Cardiac muscle cell (in vitro differentiated cells and primary cell): ENCODE measurements at regions not wholly inside any gene's neighbourhood (a gene's known extent, or its start where the extent isn't known, plus 50 kb on each side); places are given as distances from the start of the nearest gene placed in this dataset.

Experiments
- DNase-seq, 2 donors: peaks; one replicate each; pipeline versions ENCODE4 v3.0.0 to v3.0.0-alpha.2; 2010 to 2017; ENCODE audit warnings: low read depth in 1 of 2, low spot score in 1 of 2
- H3K27ac ChIP-seq: fragments of 200-600 bp; sonication (generic); 2 replicates; pipeline ENCODE4 v1.5.1; 2016
- H3K27me3 ChIP-seq: fragments of 200-600 bp; sonication (generic); 2 replicates; pipeline ENCODE4 v1.6.0; 2016; ENCODE audit warnings: control low read depth
- H3K36me3 ChIP-seq: fragments of 200-600 bp; sonication (generic); 2 replicates; pipeline ENCODE4 v1.5.1; 2016; ENCODE audit warnings: control low read depth
- H3K4me1 ChIP-seq: fragments of 200-600 bp; sonication (generic); 2 replicates; pipeline ENCODE4 v1.8.1; 2017; ENCODE audit warnings: low read depth, mild to moderate bottlenecking, mixed run types
- H3K4me3 ChIP-seq: fragments of 200-600 bp; sonication (generic); 2 replicates; pipeline ENCODE4 v1.5.1; 2016; ENCODE audit warnings: mild to moderate bottlenecking
- H3K9me3 ChIP-seq: fragments of 200-600 bp; sonication (generic); 2 replicates; pipeline ENCODE4 v1.5.1; 2017; ENCODE audit warnings: low read depth, mild to moderate bottlenecking, control low read depth
- TF ChIP-seq, protein P1 (sequence below): IDR thresholded peaks from 2 replicates; pipeline ENCODE4 v1.5.1; 2012; ENCODE audit warnings: low read depth, mild to moderate bottlenecking, low read length

- Histone ChIP-seq H3K4me3 (no peak overlapping the region), H3K4me1 (peaks cover 30% of the 10 kb centered on the region), H3K27ac (peak overlapping the region; percentile 95), H3K27me3 (no peaks in the 10 kb centered on the region), H3K9me3 (no peaks in the 10 kb centered on the region), H3K36me3 (no peaks in the 10 kb centered on the region)
- DNase-seq = peak in 1 of 2 donors; percentile 56
- TF ChIP-seq, protein P1, sequence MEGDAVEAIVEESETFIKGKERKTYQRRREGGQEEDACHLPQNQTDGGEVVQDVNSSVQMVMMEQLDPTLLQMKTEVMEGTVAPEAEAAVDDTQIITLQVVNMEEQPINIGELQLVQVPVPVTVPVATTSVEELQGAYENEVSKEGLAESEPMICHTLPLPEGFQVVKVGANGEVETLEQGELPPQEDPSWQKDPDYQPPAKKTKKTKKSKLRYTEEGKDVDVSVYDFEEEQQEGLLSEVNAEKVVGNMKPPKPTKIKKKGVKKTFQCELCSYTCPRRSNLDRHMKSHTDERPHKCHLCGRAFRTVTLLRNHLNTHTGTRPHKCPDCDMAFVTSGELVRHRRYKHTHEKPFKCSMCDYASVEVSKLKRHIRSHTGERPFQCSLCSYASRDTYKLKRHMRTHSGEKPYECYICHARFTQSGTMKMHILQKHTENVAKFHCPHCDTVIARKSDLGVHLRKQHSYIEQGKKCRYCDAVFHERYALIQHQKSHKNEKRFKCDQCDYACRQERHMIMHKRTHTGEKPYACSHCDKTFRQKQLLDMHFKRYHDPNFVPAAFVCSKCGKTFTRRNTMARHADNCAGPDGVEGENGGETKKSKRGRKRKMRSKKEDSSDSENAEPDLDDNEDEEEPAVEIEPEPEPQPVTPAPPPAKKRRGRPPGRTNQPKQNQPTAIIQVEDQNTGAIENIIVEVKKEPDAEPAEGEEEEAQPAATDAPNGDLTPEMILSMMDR = no peak
Measured at GRCh38 chr11:133697603-133698180, 147.6 kb downstream of the SPATA19 start.

DNA sequence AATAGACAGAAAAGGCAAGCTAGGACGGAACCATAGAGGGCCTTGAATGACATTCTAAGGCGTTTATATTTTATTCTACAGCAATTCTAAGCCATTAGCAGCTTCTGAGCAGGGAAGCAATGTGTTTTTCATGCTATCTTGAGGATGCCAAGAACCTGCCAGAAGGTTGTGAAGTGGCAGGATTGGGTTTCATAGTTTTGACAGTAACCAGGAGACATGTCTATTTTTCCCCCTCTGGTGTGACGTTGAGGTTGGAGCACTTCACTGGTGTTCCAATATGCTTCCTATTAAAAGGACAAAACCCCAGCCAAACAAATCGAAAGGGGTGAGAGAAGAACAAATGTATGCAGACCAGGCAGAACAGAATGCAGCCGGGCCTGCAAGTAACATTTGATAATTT lies 148.2 kb downstream of the SPATA19 start:
- H3K4me1 ChIP-seq = peaks cover 33% of the 10 kb centered on the region
- H3K9me3 ChIP-seq = no peaks in the 10 kb centered on the region
- no peaks in the 10 kb centered on the region for H3K36me3 ChIP-seq
- no peaks in the 10 kb centered on the region for H3K27me3 ChIP-seq
- H3K4me3 ChIP-seq = no peak overlapping the region
- DNase-seq = peak in 1 of 2 donors; percentile 67
- H3K27ac ChIP-seq = peak overlapping the region; percentile 95
- TF ChIP-seq, protein P1 = no peak

DNA sequence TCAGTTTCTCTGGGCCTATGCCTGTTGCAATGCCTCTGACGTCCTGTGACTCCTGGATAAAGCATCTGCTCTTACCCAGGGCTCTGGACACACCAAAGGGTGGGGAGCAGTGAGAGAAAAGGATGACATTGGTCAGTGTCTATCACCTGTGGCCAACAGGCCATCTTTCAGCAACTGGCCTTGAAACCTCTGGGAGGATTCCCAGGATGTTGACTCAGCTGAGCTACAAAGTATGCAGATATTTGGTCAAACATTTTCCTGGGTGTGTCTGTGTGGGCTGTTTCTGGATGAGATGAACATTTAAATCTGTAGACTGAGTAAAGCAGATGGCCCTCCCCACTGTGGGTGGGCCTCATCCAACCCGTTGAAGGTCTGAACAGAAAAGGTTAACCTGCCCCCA lies 149.9 kb downstream of the SPATA19 start:
- Histone ChIP-seq H3K4me1 (peaks cover 33% of the 10 kb centered on the region), H3K9me3 (no peaks in the 10 kb centered on the region), H3K36me3 (no peaks in the 10 kb centered on the region), H3K27me3 (no peaks in the 10 kb centered on the region), H3K4me3 (no peak overlapping the region), H3K27ac (no peak overlapping the region)
- DNase-seq = no peak
- TF ChIP-seq, protein P1 = no peak

DNA sequence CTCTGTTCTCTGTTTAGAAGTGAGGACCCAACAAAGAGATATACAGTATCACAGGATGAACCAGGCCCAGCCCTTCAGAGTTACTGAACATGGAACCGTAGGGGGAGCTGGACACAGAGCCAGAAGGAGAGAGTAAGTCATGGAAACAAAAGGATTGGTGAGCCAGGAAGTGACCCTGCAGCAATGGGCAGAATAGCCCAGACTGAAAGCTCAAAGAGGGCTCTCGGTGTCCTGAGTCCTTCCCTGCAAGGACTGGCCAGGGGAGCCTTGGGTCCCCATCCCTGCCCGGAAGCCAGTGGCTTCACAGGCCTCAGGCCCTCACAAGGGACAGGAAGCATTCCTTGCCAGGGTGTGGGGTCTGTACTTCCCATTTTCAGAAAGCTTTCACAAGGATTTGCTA lies 150.6 kb downstream of the SPATA19 start:
- DNase-seq = no peak
- Histone ChIP-seq H3K4me3 (no peak overlapping the region), H3K4me1 (peaks cover 33% of the 10 kb centered on the region), H3K27ac (no peak overlapping the region), H3K9me3 (no peaks in the 10 kb centered on the region), H3K27me3 (no peaks in the 10 kb centered on the region), H3K36me3 (no peaks in the 10 kb centered on the region)
- TF ChIP-seq, protein P1 = no peak

GRCh38 chr11:133693110-133693509 lies 152.2 kb downstream of the SPATA19 start:
- H3K4me1 ChIP-seq = peaks cover 28% of the 10 kb centered on the region
- peak in 1 of 2 donors; percentile 37 for DNase-seq

More at GRCh38 chr11:133693110-133693509, 152.2 kb downstream of the SPATA19 start:
- no peaks in the 10 kb centered on the region for H3K27me3 ChIP-seq
- H3K27ac ChIP-seq = peak overlapping the region; percentile 72
- no peaks in the 10 kb centered on the region for H3K36me3 ChIP-seq
- TF ChIP-seq, protein P1 = no peak
- H3K9me3 ChIP-seq = no peaks in the 10 kb centered on the region
- no peak overlapping the region for H3K4me3 ChIP-seq
